Caco-2 (cell line): ENCODE measurements at regions not wholly inside any gene's neighbourhood (a gene's known extent, or its start where the extent isn't known, plus 50 kb on each side); places are given as distances from the start of the nearest gene placed in this dataset.

Source experiments
- BruUV-seq: library from RNA; stranded (reverse); fragments of 400-500 nt; replicated peaks from 2 replicates; lab custom pipeline; 2021; lab: Mats Ljungman, UMichigan
- CTCF ChIA-PET: fragments of 300-600 bp; sonication (Branson Sonifier 250); formaldehyde crosslinking; loops from one replicate; lab custom pipeline; 2022; ENCODE audit warnings: antibody characterized with exemption; lab: Charles Lee
- POLR2A ChIA-PET: fragments of 300-600 bp; sonication (Branson Sonifier 250); formaldehyde crosslinking; loops from one replicate; lab custom pipeline; 2022; ENCODE audit warnings: antibody characterized with exemption; lab: Charles Lee
- DNase-seq, 2 experiments: peaks; one replicate each; pipeline versions ENCODE4 v3.0.0 to v3.0.0-alpha.2; 2020 to 2022
- H3K27me3 ChIP-seq: replicated peaks from 2 replicates; pipeline ENCODE4 v1.6.0; 2011; ENCODE audit warnings: low read length; ENCODE audit not compliant: control insufficient read depth, insufficient read depth
- H3K36me3 ChIP-seq: 2 replicates; pipeline ENCODE4 v1.5.1; 2011; ENCODE audit warnings: low read length; ENCODE audit not compliant: control insufficient read depth, insufficient read depth
- H3K4me1 ChIP-seq: fragments of 250-450 bp; sonication (Bioruptor Pico); 2 replicates; pipeline ENCODE4 v1.5.1; 2020; ENCODE audit warnings: mild to moderate bottlenecking
- H3K4me3 ChIP-seq: 2 replicates; pipeline ENCODE4 v1.5.1; 2011; ENCODE audit warnings: low read depth, mild to moderate bottlenecking, control low read depth, low read length
- H3K9me3 ChIP-seq: fragments of 250-450 bp; sonication (Bioruptor Pico); 2 replicates; pipeline ENCODE4 v1.5.1; 2020; ENCODE audit warnings: mild to moderate bottlenecking, moderate library complexity
- H3K27ac Mint-ChIP-seq: one replicate; pipeline ENCODE4 v1.8.0; 2022; ENCODE audit warnings: mixed read lengths; ENCODE audit not compliant: unreplicated experiment
- H3K27me3 Mint-ChIP-seq: one replicate; pipeline ENCODE4 v1.8.0; 2022; ENCODE audit warnings: mixed read lengths; ENCODE audit not compliant: insufficient read depth, unreplicated experiment
- H3K36me3 Mint-ChIP-seq: one replicate; pipeline ENCODE4 v1.8.0; 2022; ENCODE audit warnings: mild to moderate bottlenecking, mixed read lengths; ENCODE audit not compliant: insufficient read depth, unreplicated experiment
- H3K4me1 Mint-ChIP-seq: one replicate; pipeline ENCODE4 v1.8.0; 2022; ENCODE audit warnings: low read depth, mixed read lengths; ENCODE audit not compliant: unreplicated experiment
- H3K4me3 Mint-ChIP-seq: one replicate; pipeline ENCODE4 v1.8.0; 2022; ENCODE audit warnings: mild to moderate bottlenecking, moderate library complexity, mixed read lengths; ENCODE audit not compliant: unreplicated experiment
- H3K9me3 Mint-ChIP-seq: one replicate; pipeline ENCODE4 v1.8.0; 2022; ENCODE audit warnings: mixed read lengths; ENCODE audit not compliant: unreplicated experiment
- intact Hi-C: fragments of 100-400 bp; cut with micrococcal nuclease; formaldehyde crosslinking; loops from one replicate; pipeline ENCODE4 v1.10.0; 2022; ENCODE audit not compliant: unreplicated experiment
- TF ChIP-seq, protein P1 (sequence below), 2 experiments: fragments of 200-600 bp in 1 of 2; IDR thresholded peaks; 1 replicate in 1 of 2; 2 replicates in 1 of 2; pipeline versions ENCODE4 v1.5.1 to v1.8.0; 2011 to 2022; ENCODE audit warnings: antibody characterized with exemption in 1 of 2, control low read depth in 1 of 2, inconsistent platforms in 1 of 2, low read depth in 1 of 2, low read length in 1 of 2, mild to moderate bottlenecking in 1 of 2, moderate library complexity in 1 of 2; ENCODE audit not compliant: insufficient read depth in 1 of 2, severe bottlenecking in 1 of 2, unreplicated experiment in 1 of 2

DNA sequence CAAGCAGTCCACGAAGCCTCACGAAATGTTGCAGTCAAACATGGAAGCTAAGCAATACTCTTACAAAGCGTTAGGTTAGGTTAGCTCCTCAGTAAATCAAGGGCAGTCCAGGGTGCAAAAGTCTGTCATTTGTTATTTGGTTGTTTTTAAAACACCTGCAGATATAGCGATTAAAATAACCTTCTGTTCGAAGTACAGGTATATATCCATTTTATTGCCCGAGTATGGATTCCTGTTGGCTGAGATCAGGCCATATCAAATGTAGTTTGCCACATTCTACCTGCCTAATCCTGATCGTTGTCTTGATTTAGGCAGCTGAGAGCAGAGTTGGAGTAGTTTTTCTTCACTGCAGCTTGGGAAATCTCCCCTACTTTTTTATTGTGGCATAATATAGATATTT lies 99.5 kb upstream of the EPB41L3 start:
- Mint-ChIP-seq H3K27me3 (peaks cover 9% of the 10 kb centered on the region), H3K4me3 (no peak overlapping the region), H3K27ac (no peak overlapping the region), H3K36me3 (no peaks in the 10 kb centered on the region), H3K9me3 (no peaks in the 10 kb centered on the region), H3K4me1 (no peaks in the 10 kb centered on the region)
- no TSS peak for BruUV-seq
- CTCF ChIA-PET = no interaction called here
- Histone ChIP-seq H3K27me3 (no peaks in the 10 kb centered on the region), H3K9me3 (no peaks in the 10 kb centered on the region), H3K4me1 (no peaks in the 10 kb centered on the region), H3K36me3 (no peaks in the 10 kb centered on the region), H3K4me3 (no peak overlapping the region)
- DNase-seq = no peak
- intact Hi-C loops = no loop called here
- POLR2A ChIA-PET = no interaction called here
- TF ChIP-seq, protein P1, sequence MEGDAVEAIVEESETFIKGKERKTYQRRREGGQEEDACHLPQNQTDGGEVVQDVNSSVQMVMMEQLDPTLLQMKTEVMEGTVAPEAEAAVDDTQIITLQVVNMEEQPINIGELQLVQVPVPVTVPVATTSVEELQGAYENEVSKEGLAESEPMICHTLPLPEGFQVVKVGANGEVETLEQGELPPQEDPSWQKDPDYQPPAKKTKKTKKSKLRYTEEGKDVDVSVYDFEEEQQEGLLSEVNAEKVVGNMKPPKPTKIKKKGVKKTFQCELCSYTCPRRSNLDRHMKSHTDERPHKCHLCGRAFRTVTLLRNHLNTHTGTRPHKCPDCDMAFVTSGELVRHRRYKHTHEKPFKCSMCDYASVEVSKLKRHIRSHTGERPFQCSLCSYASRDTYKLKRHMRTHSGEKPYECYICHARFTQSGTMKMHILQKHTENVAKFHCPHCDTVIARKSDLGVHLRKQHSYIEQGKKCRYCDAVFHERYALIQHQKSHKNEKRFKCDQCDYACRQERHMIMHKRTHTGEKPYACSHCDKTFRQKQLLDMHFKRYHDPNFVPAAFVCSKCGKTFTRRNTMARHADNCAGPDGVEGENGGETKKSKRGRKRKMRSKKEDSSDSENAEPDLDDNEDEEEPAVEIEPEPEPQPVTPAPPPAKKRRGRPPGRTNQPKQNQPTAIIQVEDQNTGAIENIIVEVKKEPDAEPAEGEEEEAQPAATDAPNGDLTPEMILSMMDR (IDR thresholded peaks at IDR 0.05; ENCODE audit: insufficient read depth in 1 of 2, low read depth in 1 of 2, low read length in 1 of 2, severe bottlenecking in 1 of 2, unreplicated experiment in 1 of 2) = no peak

- H3K9me3 Mint-ChIP-seq = no peaks in the 10 kb centered on the region
- no peaks in the 10 kb centered on the region for H3K9me3 ChIP-seq
- TF ChIP-seq, protein P1 (IDR thresholded peaks at IDR 0.05; ENCODE audit: insufficient read depth in 1 of 2, low read depth in 1 of 2, low read length in 1 of 2, severe bottlenecking in 1 of 2, unreplicated experiment in 1 of 2) = no peak
- CTCF ChIA-PET = no interaction called here
- H3K4me3 ChIP-seq = no peak overlapping the region
- H3K36me3 Mint-ChIP-seq = no peaks in the 10 kb centered on the region
- H3K36me3 ChIP-seq = no peaks in the 10 kb centered on the region
- no TSS peak for BruUV-seq
- no peaks in the 10 kb centered on the region for H3K4me1 ChIP-seq
- H3K4me1 Mint-ChIP-seq = no peaks in the 10 kb centered on the region
- no peak overlapping the region for H3K27ac Mint-ChIP-seq
- no peak overlapping the region for H3K4me3 Mint-ChIP-seq
- no peaks in the 10 kb centered on the region; the same call in 1 of the 2 replicates for H3K27me3 ChIP-seq
- intact Hi-C loops = no loop called here
- H3K27me3 Mint-ChIP-seq = peaks cover 17% of the 10 kb centered on the region
- POLR2A ChIA-PET = no interaction called here
- no peak for DNase-seq
These were observed 97.1 kb upstream of the EPB41L3 start for GRCh38 chr18:5640939-5641338.

GRCh38 chr18:5639131-5639530 lies 95.3 kb upstream of the EPB41L3 start:
- intact Hi-C loops = no loop called here
- Mint-ChIP-seq H3K27me3 (peaks cover 13% of the 10 kb centered on the region), H3K27ac (no peak overlapping the region), H3K4me1 (no peaks in the 10 kb centered on the region), H3K4me3 (no peak overlapping the region), H3K9me3 (no peaks in the 10 kb centered on the region), H3K36me3 (no peaks in the 10 kb centered on the region)
- Histone ChIP-seq H3K4me1 (no peaks in the 10 kb centered on the region), H3K9me3 (no peaks in the 10 kb centered on the region), H3K36me3 (no peaks in the 10 kb centered on the region), H3K4me3 (no peak overlapping the region), H3K27me3 (no peaks in the 10 kb centered on the region; the same call in 1 of the 2 replicates)
- CTCF ChIA-PET = no interaction called here
- no TSS peak for BruUV-seq
- POLR2A ChIA-PET = no interaction called here
- DNase-seq = no peak
- TF ChIP-seq, protein P1 (IDR thresholded peaks at IDR 0.05; ENCODE audit: insufficient read depth in 1 of 2, low read depth in 1 of 2, low read length in 1 of 2, severe bottlenecking in 1 of 2, unreplicated experiment in 1 of 2) = no peak
